SK-N-MC (cell line): ENCODE measurements at regions not wholly inside any gene's neighbourhood (a gene's known extent, or its start where the extent isn't known, plus 50 kb on each side); places are given as distances from the start of the nearest gene placed in this dataset.

ENCODE experiments used
- EZH2 ChIP-seq: fragments of 200-600 bp; sonication (generic); IDR thresholded peaks from one replicate; pipeline ENCODE4 v1.6.1; 2017; ENCODE audit warnings: antibody characterized with exemption
- FOXP2 ChIP-seq: optimal IDR thresholded peaks from 2 replicates; pipeline ENCODE3; 2011; ENCODE audit warnings: mild to moderate bottlenecking, moderate library complexity; ENCODE audit not compliant: insufficient read depth; ENCODE audit errors: extremely low read length, control extremely low read depth
- POLR2AphosphoS5 ChIP-seq: IDR thresholded peaks from 2 replicates; pipeline ENCODE4 v1.6.1; 2012; ENCODE audit warnings: mild to moderate bottlenecking, low read depth, low read length, borderline replicate concordance

DNA sequence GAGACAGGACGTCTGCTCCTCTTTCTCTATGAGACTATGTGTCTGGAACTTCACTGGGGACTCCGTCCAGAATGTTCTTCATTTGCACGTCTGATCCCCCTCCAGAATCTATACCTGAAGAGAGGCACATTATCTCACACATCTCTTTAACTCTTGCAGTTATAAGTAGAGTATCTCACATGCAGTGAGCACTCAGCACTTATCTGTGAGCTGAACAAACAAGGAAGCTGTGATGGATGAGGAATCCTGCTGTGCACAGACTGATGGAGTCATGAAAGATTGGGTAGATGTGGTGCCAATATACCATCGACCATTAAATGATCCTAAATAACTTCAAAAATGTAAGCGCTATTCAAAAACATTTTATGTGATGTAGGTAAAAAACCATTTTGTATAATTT, 888.3 kb upstream of the CELF4 start:
- TF ChIP-seq EZH2 (no peak), POLR2AphosphoS5 (no peak), FOXP2 (no peak)
